ENCODE measurements at regions not wholly inside any gene's neighbourhood (a gene's known extent, or its start where the extent isn't known, plus 50 kb on each side); places are given as distances from the start of the nearest gene placed in this dataset.

GRCh38 chr11:115739146-115739545 is 234.9 kb upstream of the CADM1 start:
- Mint-ChIP-seq H3K27me3 (peaks cover 18% of the 10 kb centered on the region), H3K4me1 (no peaks in the 10 kb centered on the region), H3K36me3 (no peaks in the 10 kb centered on the region), H3K27ac (no peak overlapping the region), H3K9me3 (no peaks in the 10 kb centered on the region), H3K4me3 (no peak overlapping the region)
- ATAC-seq: no peak

GRCh38 chr11:115737875-115738274 is 233.7 kb upstream of the CADM1 start:
- Mint-ChIP-seq H3K4me3 (no peak overlapping the region), H3K9me3 (no peaks in the 10 kb centered on the region), H3K4me1 (no peaks in the 10 kb centered on the region), H3K27me3 (peaks cover 11% of the 10 kb centered on the region), H3K36me3 (no peaks in the 10 kb centered on the region), H3K27ac (no peak overlapping the region)
- no peak for ATAC-seq

- Mint-ChIP-seq H3K4me3 (no peak overlapping the region), H3K36me3 (no peaks in the 10 kb centered on the region), H3K27ac (no peak overlapping the region), H3K9me3 (no peaks in the 10 kb centered on the region), H3K4me1 (no peaks in the 10 kb centered on the region), H3K27me3 (peaks cover 2% of the 10 kb centered on the region)
- ATAC-seq: no peak
These were observed 231.9 kb upstream of the CADM1 start for GRCh38 chr11:115736146-115736545.

- Mint-ChIP-seq H3K4me3 (no peak overlapping the region), H3K4me1 (no peaks in the 10 kb centered on the region), H3K9me3 (peaks cover 4% of the 10 kb centered on the region)
These were observed 220.5 kb upstream of the CADM1 start for GRCh38 chr11:115724666-115725065.

GRCh38 chr11:115722711-115723110 is 218.5 kb upstream of the CADM1 start:
- H3K4me1 Mint-ChIP-seq: no peaks in the 10 kb centered on the region
- H3K36me3 Mint-ChIP-seq: no peaks in the 10 kb centered on the region
- peaks cover 11% of the 10 kb centered on the region for H3K27me3 Mint-ChIP-seq
- peaks cover 4% of the 10 kb centered on the region for H3K9me3 Mint-ChIP-seq
- no peak overlapping the region for H3K4me3 Mint-ChIP-seq
- no peak overlapping the region for H3K27ac Mint-ChIP-seq
- no peak for ATAC-seq

More at GRCh38 chr11:115724666-115725065, 220.5 kb upstream of the CADM1 start:
- H3K27me3 Mint-ChIP-seq: peaks cover 11% of the 10 kb centered on the region
- no peak overlapping the region for H3K27ac Mint-ChIP-seq
- ATAC-seq: no peak
- no peaks in the 10 kb centered on the region for H3K36me3 Mint-ChIP-seq

- no peak overlapping the region for H3K27ac Mint-ChIP-seq
- H3K27me3 Mint-ChIP-seq: peaks cover 15% of the 10 kb centered on the region
- peak; percentile 37 for ATAC-seq
These were observed 217.2 kb upstream of the CADM1 start for GRCh38 chr11:115721296-115721995.

GRCh38 chr11:115720602-115721245 is 216.5 kb upstream of the CADM1 start:
- Mint-ChIP-seq H3K27me3 (peaks cover 13% of the 10 kb centered on the region), H3K9me3 (peaks cover 4% of the 10 kb centered on the region), H3K27ac (no peak overlapping the region), H3K4me3 (no peak overlapping the region), H3K4me1 (no peaks in the 10 kb centered on the region), H3K36me3 (no peaks in the 10 kb centered on the region)
- no peak for ATAC-seq

More at GRCh38 chr11:115721296-115721995, 217.2 kb upstream of the CADM1 start:
- Mint-ChIP-seq H3K9me3 (peaks cover 4% of the 10 kb centered on the region), H3K36me3 (no peaks in the 10 kb centered on the region), H3K4me3 (no peak overlapping the region), H3K4me1 (no peaks in the 10 kb centered on the region)

- Mint-ChIP-seq H3K9me3 (no peaks in the 10 kb centered on the region), H3K4me1 (no peaks in the 10 kb centered on the region), H3K4me3 (no peak overlapping the region), H3K36me3 (no peaks in the 10 kb centered on the region), H3K27me3 (peaks cover 13% of the 10 kb centered on the region), H3K27ac (no peak overlapping the region)
- no peak for ATAC-seq
These were observed 214.7 kb upstream of the CADM1 start for GRCh38 chr11:115718945-115719344.

GRCh38 chr11:115718106-115718505 is 213.9 kb upstream of the CADM1 start:
- H3K36me3 Mint-ChIP-seq: no peaks in the 10 kb centered on the region
- no peaks in the 10 kb centered on the region for H3K4me1 Mint-ChIP-seq
- no peaks in the 10 kb centered on the region for H3K9me3 Mint-ChIP-seq
- ATAC-seq: no peak
- H3K4me3 Mint-ChIP-seq: no peak overlapping the region
- H3K27me3 Mint-ChIP-seq: peaks cover 13% of the 10 kb centered on the region
- no peak overlapping the region for H3K27ac Mint-ChIP-seq

GRCh38 chr11:115716601-115717529 is 212.7 kb upstream of the CADM1 start:
- no peak overlapping the region for H3K27ac Mint-ChIP-seq
- ATAC-seq: no peak
- H3K27me3 Mint-ChIP-seq: peaks cover 13% of the 10 kb centered on the region
- no peaks in the 10 kb centered on the region for H3K9me3 Mint-ChIP-seq
- H3K36me3 Mint-ChIP-seq: no peaks in the 10 kb centered on the region
- H3K4me1 Mint-ChIP-seq: no peaks in the 10 kb centered on the region
- no peak overlapping the region for H3K4me3 Mint-ChIP-seq

- no peaks in the 10 kb centered on the region for H3K36me3 Mint-ChIP-seq
- no peaks in the 10 kb centered on the region for H3K4me1 Mint-ChIP-seq
- H3K27me3 Mint-ChIP-seq: peaks cover 13% of the 10 kb centered on the region
- H3K9me3 Mint-ChIP-seq: no peaks in the 10 kb centered on the region
- H3K4me3 Mint-ChIP-seq: no peak overlapping the region
- H3K27ac Mint-ChIP-seq: no peak overlapping the region
- ATAC-seq: no peak
These were observed 211.9 kb upstream of the CADM1 start for GRCh38 chr11:115716080-115716479.

- H3K27ac Mint-ChIP-seq: no peak overlapping the region
- H3K4me3 Mint-ChIP-seq: no peak overlapping the region
- no peak for ATAC-seq
- peaks cover 13% of the 10 kb centered on the region for H3K27me3 Mint-ChIP-seq
- no peaks in the 10 kb centered on the region for H3K36me3 Mint-ChIP-seq
- no peaks in the 10 kb centered on the region for H3K4me1 Mint-ChIP-seq
- no peaks in the 10 kb centered on the region for H3K9me3 Mint-ChIP-seq
These were observed 211.1 kb upstream of the CADM1 start for GRCh38 chr11:115715251-115715770.

- ATAC-seq: no peak
- Mint-ChIP-seq H3K36me3 (no peaks in the 10 kb centered on the region), H3K4me1 (peaks cover 14% of the 10 kb centered on the region), H3K27me3 (peaks cover 11% of the 10 kb centered on the region), H3K4me3 (no peak overlapping the region), H3K9me3 (no peaks in the 10 kb centered on the region), H3K27ac (no peak overlapping the region)
These were observed 208.1 kb upstream of the CADM1 start for GRCh38 chr11:115712296-115712695.

- no peak for ATAC-seq
- Mint-ChIP-seq H3K9me3 (no peaks in the 10 kb centered on the region), H3K27ac (no peak overlapping the region), H3K4me3 (peak overlapping the region; percentile 25), H3K36me3 (no peaks in the 10 kb centered on the region), H3K4me1 (peaks cover 14% of the 10 kb centered on the region), H3K27me3 (no peaks in the 10 kb centered on the region)
These were observed 206.8 kb upstream of the CADM1 start for GRCh38 chr11:115710980-115711379.

GRCh38 chr11:115710426-115710825 is 206.2 kb upstream of the CADM1 start:
- H3K27ac Mint-ChIP-seq: no peak overlapping the region
- no peak overlapping the region for H3K4me3 Mint-ChIP-seq
- H3K4me1 Mint-ChIP-seq: peaks cover 14% of the 10 kb centered on the region
- no peak for ATAC-seq
- H3K36me3 Mint-ChIP-seq: no peaks in the 10 kb centered on the region
- no peaks in the 10 kb centered on the region for H3K27me3 Mint-ChIP-seq
- no peaks in the 10 kb centered on the region for H3K9me3 Mint-ChIP-seq
